22Rv1 (cell line): ENCODE measurements at regions not wholly inside any gene's neighbourhood (a gene's known extent, or its start where the extent isn't known, plus 50 kb on each side); places are given as distances from the start of the nearest gene placed in this dataset.

Experiments used
- ZFX ChIP-seq: fragments of 450-650 bp; IDR thresholded peaks from 2 replicates; pipeline ENCODE4 v1.6.1; 2017; ENCODE audit warnings: antibody characterized with exemption, borderline replicate concordance
- TF ChIP-seq, protein P1 (sequence below): fragments of 450-650 bp; IDR thresholded peaks from 2 replicates; pipeline ENCODE4 v1.5.1; 2017; ENCODE audit warnings: mild to moderate bottlenecking

DNA sequence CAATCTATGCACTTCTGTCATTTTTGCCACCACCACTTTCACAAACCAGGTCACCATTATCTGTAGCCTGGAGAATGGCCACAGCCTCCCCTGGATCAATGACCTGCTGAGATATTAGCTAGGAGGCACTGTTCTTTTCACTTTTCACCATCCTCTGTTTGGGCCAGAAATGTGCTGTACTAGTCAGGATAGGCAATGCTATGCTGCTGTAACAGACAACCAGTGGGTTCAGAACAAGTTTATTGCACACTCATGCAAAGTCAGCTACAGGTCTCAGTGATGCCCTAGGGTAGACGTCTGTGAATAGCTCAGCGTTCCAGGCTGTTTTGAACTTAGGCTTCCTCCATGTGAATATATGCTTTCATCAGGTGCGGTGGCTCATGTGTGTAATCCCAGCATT is 231.5 kb downstream of the SUDS3 start:
- TF ChIP-seq, protein P1, sequence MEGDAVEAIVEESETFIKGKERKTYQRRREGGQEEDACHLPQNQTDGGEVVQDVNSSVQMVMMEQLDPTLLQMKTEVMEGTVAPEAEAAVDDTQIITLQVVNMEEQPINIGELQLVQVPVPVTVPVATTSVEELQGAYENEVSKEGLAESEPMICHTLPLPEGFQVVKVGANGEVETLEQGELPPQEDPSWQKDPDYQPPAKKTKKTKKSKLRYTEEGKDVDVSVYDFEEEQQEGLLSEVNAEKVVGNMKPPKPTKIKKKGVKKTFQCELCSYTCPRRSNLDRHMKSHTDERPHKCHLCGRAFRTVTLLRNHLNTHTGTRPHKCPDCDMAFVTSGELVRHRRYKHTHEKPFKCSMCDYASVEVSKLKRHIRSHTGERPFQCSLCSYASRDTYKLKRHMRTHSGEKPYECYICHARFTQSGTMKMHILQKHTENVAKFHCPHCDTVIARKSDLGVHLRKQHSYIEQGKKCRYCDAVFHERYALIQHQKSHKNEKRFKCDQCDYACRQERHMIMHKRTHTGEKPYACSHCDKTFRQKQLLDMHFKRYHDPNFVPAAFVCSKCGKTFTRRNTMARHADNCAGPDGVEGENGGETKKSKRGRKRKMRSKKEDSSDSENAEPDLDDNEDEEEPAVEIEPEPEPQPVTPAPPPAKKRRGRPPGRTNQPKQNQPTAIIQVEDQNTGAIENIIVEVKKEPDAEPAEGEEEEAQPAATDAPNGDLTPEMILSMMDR = no peak
- no peak for TF ChIP-seq ZFX
